HL-60 (cell line): ENCODE measurements at regions not wholly inside any gene's neighbourhood (a gene's known extent, or its start where the extent isn't known, plus 50 kb on each side); places are given as distances from the start of the nearest gene placed in this dataset.

Experiments used
- GABPA ChIP-seq: IDR thresholded peaks from 2 replicates; pipeline ENCODE4 v1.6.1; 2012; ENCODE audit warnings: low read depth
- SPI1 ChIP-seq: IDR thresholded peaks from 2 replicates; pipeline ENCODE4 v1.6.1; 2012; ENCODE audit warnings: low read depth, mild to moderate bottlenecking, borderline replicate concordance
- TF ChIP-seq, protein P1 (sequence below): IDR thresholded peaks from one replicate; pipeline ENCODE4 v1.5.1; 2011; ENCODE audit warnings: low read length, control low read depth, inconsistent platforms; ENCODE audit not compliant: insufficient read depth
- TF ChIP-seq, protein P2 (sequence below): IDR thresholded peaks from 2 replicates; pipeline ENCODE4 v1.6.1; 2012; ENCODE audit warnings: low read depth; ENCODE audit not compliant: insufficient replicate concordance

DNA sequence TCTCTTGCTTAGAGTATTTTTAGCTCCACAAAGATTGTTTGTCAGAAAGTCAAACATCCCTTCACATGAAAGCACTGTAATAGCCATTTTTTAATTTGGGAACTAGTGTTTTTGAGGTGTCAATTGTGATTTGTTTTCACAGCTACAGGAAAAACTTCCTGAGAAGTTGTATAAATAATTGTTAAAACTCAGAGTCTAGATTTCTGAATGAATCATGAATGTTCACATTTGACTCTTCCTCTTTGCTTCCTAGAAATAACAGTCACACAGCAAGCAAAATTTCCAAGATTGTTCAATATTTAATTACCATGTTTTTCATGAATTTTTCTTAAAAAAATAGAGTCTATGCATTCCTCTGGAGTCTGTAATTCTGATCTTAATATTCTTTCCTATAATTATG is 156.9 kb upstream of the SLC7A11 start:
- TF ChIP-seq, protein P1, sequence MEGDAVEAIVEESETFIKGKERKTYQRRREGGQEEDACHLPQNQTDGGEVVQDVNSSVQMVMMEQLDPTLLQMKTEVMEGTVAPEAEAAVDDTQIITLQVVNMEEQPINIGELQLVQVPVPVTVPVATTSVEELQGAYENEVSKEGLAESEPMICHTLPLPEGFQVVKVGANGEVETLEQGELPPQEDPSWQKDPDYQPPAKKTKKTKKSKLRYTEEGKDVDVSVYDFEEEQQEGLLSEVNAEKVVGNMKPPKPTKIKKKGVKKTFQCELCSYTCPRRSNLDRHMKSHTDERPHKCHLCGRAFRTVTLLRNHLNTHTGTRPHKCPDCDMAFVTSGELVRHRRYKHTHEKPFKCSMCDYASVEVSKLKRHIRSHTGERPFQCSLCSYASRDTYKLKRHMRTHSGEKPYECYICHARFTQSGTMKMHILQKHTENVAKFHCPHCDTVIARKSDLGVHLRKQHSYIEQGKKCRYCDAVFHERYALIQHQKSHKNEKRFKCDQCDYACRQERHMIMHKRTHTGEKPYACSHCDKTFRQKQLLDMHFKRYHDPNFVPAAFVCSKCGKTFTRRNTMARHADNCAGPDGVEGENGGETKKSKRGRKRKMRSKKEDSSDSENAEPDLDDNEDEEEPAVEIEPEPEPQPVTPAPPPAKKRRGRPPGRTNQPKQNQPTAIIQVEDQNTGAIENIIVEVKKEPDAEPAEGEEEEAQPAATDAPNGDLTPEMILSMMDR: no peak
- no peak for TF ChIP-seq SPI1
- TF ChIP-seq, protein P2, sequence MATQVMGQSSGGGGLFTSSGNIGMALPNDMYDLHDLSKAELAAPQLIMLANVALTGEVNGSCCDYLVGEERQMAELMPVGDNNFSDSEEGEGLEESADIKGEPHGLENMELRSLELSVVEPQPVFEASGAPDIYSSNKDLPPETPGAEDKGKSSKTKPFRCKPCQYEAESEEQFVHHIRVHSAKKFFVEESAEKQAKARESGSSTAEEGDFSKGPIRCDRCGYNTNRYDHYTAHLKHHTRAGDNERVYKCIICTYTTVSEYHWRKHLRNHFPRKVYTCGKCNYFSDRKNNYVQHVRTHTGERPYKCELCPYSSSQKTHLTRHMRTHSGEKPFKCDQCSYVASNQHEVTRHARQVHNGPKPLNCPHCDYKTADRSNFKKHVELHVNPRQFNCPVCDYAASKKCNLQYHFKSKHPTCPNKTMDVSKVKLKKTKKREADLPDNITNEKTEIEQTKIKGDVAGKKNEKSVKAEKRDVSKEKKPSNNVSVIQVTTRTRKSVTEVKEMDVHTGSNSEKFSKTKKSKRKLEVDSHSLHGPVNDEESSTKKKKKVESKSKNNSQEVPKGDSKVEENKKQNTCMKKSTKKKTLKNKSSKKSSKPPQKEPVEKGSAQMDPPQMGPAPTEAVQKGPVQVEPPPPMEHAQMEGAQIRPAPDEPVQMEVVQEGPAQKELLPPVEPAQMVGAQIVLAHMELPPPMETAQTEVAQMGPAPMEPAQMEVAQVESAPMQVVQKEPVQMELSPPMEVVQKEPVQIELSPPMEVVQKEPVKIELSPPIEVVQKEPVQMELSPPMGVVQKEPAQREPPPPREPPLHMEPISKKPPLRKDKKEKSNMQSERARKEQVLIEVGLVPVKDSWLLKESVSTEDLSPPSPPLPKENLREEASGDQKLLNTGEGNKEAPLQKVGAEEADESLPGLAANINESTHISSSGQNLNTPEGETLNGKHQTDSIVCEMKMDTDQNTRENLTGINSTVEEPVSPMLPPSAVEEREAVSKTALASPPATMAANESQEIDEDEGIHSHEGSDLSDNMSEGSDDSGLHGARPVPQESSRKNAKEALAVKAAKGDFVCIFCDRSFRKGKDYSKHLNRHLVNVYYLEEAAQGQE: no peak
- no peak for TF ChIP-seq GABPA
